Bronchial epithelial cell (primary cell): ENCODE measurements at regions not wholly inside any gene's neighbourhood (a gene's known extent, or its start where the extent isn't known, plus 50 kb on each side); places are given as distances from the start of the nearest gene placed in this dataset.

ENCODE experiments used
- DNase-seq: peaks from one replicate; pipeline ENCODE4 v3.0.0-alpha.2; 2010; ENCODE audit warnings: low read depth
- FAIRE-seq: peaks from 2 replicates; lab custom pipeline; 2011; peaks lifted over from hg19 to GRCh38; lab: Jason Lieb, UNC
- H3K27me3 ChIP-seq: 2 replicates; pipeline ENCODE4 v1.5.1; 2011; ENCODE audit warnings: low read length; ENCODE audit not compliant: control insufficient read depth, insufficient read depth
- H3K36me3 ChIP-seq: 2 replicates; pipeline ENCODE4 v1.5.1; 2011; ENCODE audit warnings: low read length; ENCODE audit not compliant: control insufficient read depth, insufficient read depth
- H3K4me3 ChIP-seq: 2 replicates; pipeline ENCODE4 v1.5.1; 2011; ENCODE audit warnings: mild to moderate bottlenecking, low read depth, low read length, control low read depth
- TF ChIP-seq, protein P1 (sequence below): IDR thresholded peaks from 2 replicates; pipeline ENCODE4 v1.5.1; 2011; ENCODE audit warnings: mild to moderate bottlenecking, moderate library complexity, low read length, control low read depth, inconsistent platforms; ENCODE audit not compliant: insufficient read depth, severe bottlenecking

DNA sequence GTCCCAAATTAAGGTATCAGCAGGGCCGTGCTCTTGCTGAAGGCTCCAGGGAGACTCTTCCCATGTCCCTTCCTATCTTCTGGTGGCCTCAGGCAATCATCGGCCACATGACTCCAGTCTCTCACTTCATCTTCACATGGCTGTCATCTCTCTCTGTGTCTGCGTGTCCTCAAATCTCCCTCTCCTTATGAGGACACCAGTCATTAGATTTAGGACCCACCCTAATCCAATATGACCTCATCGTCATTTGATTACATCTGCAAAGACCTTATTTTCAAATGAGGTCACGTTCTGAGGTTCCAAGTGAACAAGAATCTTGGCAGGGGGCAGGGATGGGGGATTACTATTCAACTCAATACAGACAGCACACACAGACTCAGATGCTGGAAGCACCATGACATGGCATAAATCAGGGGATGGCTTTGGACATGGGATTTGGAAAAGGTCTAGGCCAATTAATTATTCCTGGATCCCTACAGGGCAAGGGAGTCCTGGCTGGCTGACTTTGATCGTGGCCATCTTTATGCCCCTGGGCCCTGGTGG, 210.0 kb upstream of the SKOR2 start:
- FAIRE-seq = no peak
- DNase-seq = no peak
- no peak overlapping the region for H3K4me3 ChIP-seq
- no peaks in the 10 kb centered on the region for H3K36me3 ChIP-seq
- TF ChIP-seq, protein P1, sequence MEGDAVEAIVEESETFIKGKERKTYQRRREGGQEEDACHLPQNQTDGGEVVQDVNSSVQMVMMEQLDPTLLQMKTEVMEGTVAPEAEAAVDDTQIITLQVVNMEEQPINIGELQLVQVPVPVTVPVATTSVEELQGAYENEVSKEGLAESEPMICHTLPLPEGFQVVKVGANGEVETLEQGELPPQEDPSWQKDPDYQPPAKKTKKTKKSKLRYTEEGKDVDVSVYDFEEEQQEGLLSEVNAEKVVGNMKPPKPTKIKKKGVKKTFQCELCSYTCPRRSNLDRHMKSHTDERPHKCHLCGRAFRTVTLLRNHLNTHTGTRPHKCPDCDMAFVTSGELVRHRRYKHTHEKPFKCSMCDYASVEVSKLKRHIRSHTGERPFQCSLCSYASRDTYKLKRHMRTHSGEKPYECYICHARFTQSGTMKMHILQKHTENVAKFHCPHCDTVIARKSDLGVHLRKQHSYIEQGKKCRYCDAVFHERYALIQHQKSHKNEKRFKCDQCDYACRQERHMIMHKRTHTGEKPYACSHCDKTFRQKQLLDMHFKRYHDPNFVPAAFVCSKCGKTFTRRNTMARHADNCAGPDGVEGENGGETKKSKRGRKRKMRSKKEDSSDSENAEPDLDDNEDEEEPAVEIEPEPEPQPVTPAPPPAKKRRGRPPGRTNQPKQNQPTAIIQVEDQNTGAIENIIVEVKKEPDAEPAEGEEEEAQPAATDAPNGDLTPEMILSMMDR = no peak
- no peaks in the 10 kb centered on the region for H3K27me3 ChIP-seq

- no peaks in the 10 kb centered on the region for H3K27me3 ChIP-seq
- no peak overlapping the region for H3K4me3 ChIP-seq
- TF ChIP-seq, protein P1 = no peak
- FAIRE-seq = no peak
- no peak for DNase-seq
- H3K36me3 ChIP-seq = no peaks in the 10 kb centered on the region
Observed at GRCh38 chr18:47458483-47458882, 207.0 kb upstream of the SKOR2 start.

- no peaks in the 10 kb centered on the region for H3K27me3 ChIP-seq
- DNase-seq (no peak), FAIRE-seq (no peak)
- no peaks in the 10 kb centered on the region for H3K36me3 ChIP-seq
- TF ChIP-seq, protein P1 = no peak
- H3K4me3 ChIP-seq = no peak overlapping the region
Observed at GRCh38 chr18:47457614-47458013, 206.2 kb upstream of the SKOR2 start.

GRCh38 chr18:47453038-47453437, 201.6 kb upstream of the SKOR2 start:
- H3K4me3 ChIP-seq = no peak overlapping the region
- H3K27me3 ChIP-seq = no peaks in the 10 kb centered on the region
- no peaks in the 10 kb centered on the region for H3K36me3 ChIP-seq
- FAIRE-seq = no peak
- no peak for DNase-seq
- TF ChIP-seq, protein P1 = no peak

DNA sequence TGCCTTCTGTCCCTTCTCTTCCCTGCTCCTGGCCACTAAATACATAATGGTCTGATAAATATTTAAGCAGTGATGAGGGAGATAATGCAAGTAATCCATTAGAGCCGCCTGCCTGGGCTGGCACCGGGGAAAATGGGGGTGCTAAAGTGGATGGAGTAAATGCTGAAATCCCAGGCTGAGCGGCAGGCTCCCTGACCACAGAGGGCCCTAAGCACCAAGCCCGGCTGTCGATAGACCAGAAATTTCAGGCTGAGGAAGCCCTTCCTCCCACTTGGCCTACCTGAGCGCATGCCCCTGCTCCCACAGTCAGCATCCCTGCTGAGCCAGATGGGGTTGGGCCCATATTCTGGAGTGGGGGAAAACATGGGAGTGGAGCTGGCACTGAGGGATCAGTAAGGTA, 197.5 kb upstream of the SKOR2 start:
- DNase-seq = no peak
- no peak for FAIRE-seq
- Histone ChIP-seq H3K36me3 (no peaks in the 10 kb centered on the region), H3K4me3 (no peak overlapping the region), H3K27me3 (no peaks in the 10 kb centered on the region)
- TF ChIP-seq, protein P1 = no peak

- TF ChIP-seq, protein P1 = no peak
- no peak for DNase-seq
- Histone ChIP-seq H3K4me3 (no peak overlapping the region), H3K27me3 (no peaks in the 10 kb centered on the region), H3K36me3 (no peaks in the 10 kb centered on the region)
- no peak for FAIRE-seq
Observed at GRCh38 chr18:47441914-47442313, 190.5 kb upstream of the SKOR2 start.
